GM12875 (cell line): ENCODE measurements at regions not wholly inside any gene's neighbourhood (a gene's known extent, or its start where the extent isn't known, plus 50 kb on each side); places are given as distances from the start of the nearest gene placed in this dataset.

Experiments used
- H3K4me3 ChIP-seq: one replicate; pipeline ENCODE4 v1.5.1; 2011; ENCODE audit warnings: low read depth, low read length, control low read depth
- CTCF ChIP-seq: IDR thresholded peaks from 2 replicates; pipeline ENCODE4 v1.5.1; 2011; ENCODE audit warnings: low read depth, mild to moderate bottlenecking, control low read depth, inconsistent platforms, low read length, moderate library complexity, borderline replicate concordance; ENCODE audit not compliant: insufficient read depth

- no peak overlapping the region for H3K4me3 ChIP-seq
- no peak for TF ChIP-seq CTCF
Measured at GRCh38 chr5:72653586-72653985, 146.4 kb upstream of the ZNF366 start.

- TF ChIP-seq CTCF, result no peak
- no peak overlapping the region for H3K4me3 ChIP-seq
Measured at GRCh38 chr5:72651779-72652178, 144.6 kb upstream of the ZNF366 start.

- no peak for TF ChIP-seq CTCF
- no peak overlapping the region for H3K4me3 ChIP-seq
Measured at GRCh38 chr5:72651109-72651508, 143.9 kb upstream of the ZNF366 start.

GRCh38 chr5:72649449-72649848 is 142.2 kb upstream of the ZNF366 start:
- H3K4me3 ChIP-seq, result no peak overlapping the region
- no peak for TF ChIP-seq CTCF

GRCh38 chr5:72648480-72648879 is 141.3 kb upstream of the ZNF366 start:
- no peak for TF ChIP-seq CTCF
- no peak overlapping the region for H3K4me3 ChIP-seq

GRCh38 chr5:72647806-72648205 is 140.6 kb upstream of the ZNF366 start:
- no peak for TF ChIP-seq CTCF
- no peak overlapping the region for H3K4me3 ChIP-seq

GRCh38 chr5:72646246-72646866 is 139.1 kb upstream of the ZNF366 start:
- no peak overlapping the region for H3K4me3 ChIP-seq

More at GRCh38 chr5:72646246-72646866, 139.1 kb upstream of the ZNF366 start:
- no peak for TF ChIP-seq CTCF
